ENCODE measurements at regions not wholly inside any gene's neighbourhood (a gene's known extent, or its start where the extent isn't known, plus 50 kb on each side); places are given as distances from the start of the nearest gene placed in this dataset.

GRCh38 chr3:10566451-10566850 lies 61.1 kb upstream of the ATP2B2 start:
- dilution Hi-C loops (cut with MboI; ENCODE audit: extremely low pct_ligation_motif_present, low sequenced_read_pairs) (no loop called here), intact Hi-C loops (cut with micrococcal nuclease) (no loop called here)
- Histone ChIP-seq H3K9ac (replicated peaks; ENCODE audit: extremely low read depth, insufficient read depth, low read length) (no peak overlapping the region), H2AFZ (ENCODE audit: low read depth, low read length) (no peak overlapping the region), H3K4me2 (ENCODE audit: insufficient read depth, low read length) (no peak overlapping the region), H3K4me3 (replicated peaks in 1 of 3; ENCODE audit: insufficient read depth in 1 of 3, low read depth in 1 of 3, low read length in 3 of 3) (no peak overlapping the region), H3K79me2 (ENCODE audit: control insufficient read depth, insufficient read depth, low read length) (no peaks in the 10 kb centered on the region), H3K27me3 (ENCODE audit: control insufficient read depth in 2 of 2, insufficient read depth in 2 of 2, low read length in 2 of 2) (no peaks in the 10 kb centered on the region), H3K9me1 (replicated peaks; ENCODE audit: control insufficient read depth, extremely low read depth, insufficient read depth, low read length) (no peaks in the 10 kb centered on the region), H3K4me1 (ENCODE audit: control insufficient read depth, extremely low read depth, insufficient read depth, low read length) (no peaks in the 10 kb centered on the region), H3K27ac (ENCODE audit: insufficient read depth, low read depth, low read length) (no peak overlapping the region), H4K20me1 (replicated peaks; ENCODE audit: control insufficient read depth, extremely low read depth, insufficient read depth, low read length) (no peaks in the 10 kb centered on the region), H3K9me3 (replicated peaks; ENCODE audit: control insufficient read depth, insufficient read depth, low read length) (no peaks in the 10 kb centered on the region), H3K36me3 (ENCODE audit: control insufficient read depth in 2 of 2, extremely low read depth in 1 of 2, insufficient read depth in 2 of 2, low read length in 2 of 2) (no peaks in the 10 kb centered on the region)
- no TSS peak for BruUV-seq (replicated peaks)
- CTCF ChIA-PET: no interaction called here
- no peak for TF ChIP-seq JUN (IDR thresholded peaks at IDR 0.05; ENCODE audit: borderline replicate concordance, insufficient read depth, insufficient read length, low read depth)
- TF ChIP-seq MAX (IDR thresholded peaks at IDR 0.05; ENCODE audit: insufficient read depth, insufficient read length): no peak
- TF ChIP-seq EZH2 (IDR thresholded peaks at IDR 0.05; ENCODE audit: borderline replicate concordance, low read depth, low read length, severe bottlenecking): no peak
- TF ChIP-seq POLR2A (IDR thresholded peaks at IDR 0.05; ENCODE audit: low read depth, low read length): no peak
- no peak for TF ChIP-seq CTCF (IDR thresholded peaks at IDR 0.05; ENCODE audit: extremely low read depth in 1 of 2, insufficient read depth in 1 of 2, low read depth in 1 of 2, low read length in 2 of 2)
- no peak for TF ChIP-seq GATA2 (IDR thresholded peaks at IDR 0.05; ENCODE audit: insufficient read depth, insufficient read length, low read depth, low read length)
- TF ChIP-seq FOS (IDR thresholded peaks at IDR 0.05; ENCODE audit: borderline replicate concordance, insufficient read depth, low read length): no peak
- TF ChIP-seq MYC (IDR thresholded peaks at IDR 0.05; ENCODE audit: low read depth, low read length): no peak
- TF ChIP-seq POLR2AphosphoS5 (IDR thresholded peaks at IDR 0.05; ENCODE audit: insufficient read depth, low read depth, low read length): no peak
- no peak for FAIRE-seq
- POLR2A ChIA-PET: no interaction called here
- no peak for DNase-seq (ENCODE audit: low read depth, low spot score)
